ENCODE measurements at regions not wholly inside any gene's neighbourhood (a gene's known extent, or its start where the extent isn't known, plus 50 kb on each side); places are given as distances from the start of the nearest gene placed in this dataset.

DNA sequence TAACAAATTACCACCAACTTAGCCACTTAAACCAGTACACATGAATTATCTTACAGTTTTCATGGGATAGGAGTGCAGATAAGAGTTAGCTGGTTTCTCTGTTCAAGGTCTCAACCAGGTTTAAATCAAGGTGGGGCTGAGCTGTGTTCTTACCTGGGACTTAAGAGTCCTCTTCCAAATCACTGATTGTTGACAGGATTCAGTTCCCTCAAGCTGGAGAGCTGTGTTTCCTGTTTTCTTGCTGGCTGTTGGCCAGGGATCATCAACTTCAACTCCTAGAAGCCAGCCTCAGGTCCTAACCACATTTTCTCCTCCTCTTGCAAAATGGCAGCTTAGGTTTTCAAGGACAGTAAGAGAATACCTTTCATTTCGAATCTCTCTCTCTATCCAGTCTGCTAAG lies 123.8 kb upstream of the CHRM3 start:
- DNase-seq = no peak

DNA sequence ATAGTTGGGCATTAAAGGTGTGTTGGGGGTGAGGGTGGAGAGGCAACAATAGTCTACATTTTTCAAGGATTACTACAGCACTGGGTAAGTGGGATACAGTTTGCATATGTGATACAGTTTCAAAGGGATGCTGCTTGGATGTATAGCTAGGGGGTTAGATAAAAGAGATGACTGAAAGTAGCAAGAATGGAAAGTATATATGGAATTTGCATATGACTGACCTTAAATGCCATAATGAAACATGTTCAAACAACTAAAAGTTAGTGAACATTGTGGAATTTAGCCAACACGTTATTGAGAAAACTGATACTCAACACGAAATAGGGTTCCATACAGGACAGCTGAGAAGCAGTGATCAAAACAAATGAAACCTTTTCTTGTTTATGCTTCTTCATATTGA lies 124.8 kb upstream of the CHRM3 start:
- no peak for DNase-seq

DNA sequence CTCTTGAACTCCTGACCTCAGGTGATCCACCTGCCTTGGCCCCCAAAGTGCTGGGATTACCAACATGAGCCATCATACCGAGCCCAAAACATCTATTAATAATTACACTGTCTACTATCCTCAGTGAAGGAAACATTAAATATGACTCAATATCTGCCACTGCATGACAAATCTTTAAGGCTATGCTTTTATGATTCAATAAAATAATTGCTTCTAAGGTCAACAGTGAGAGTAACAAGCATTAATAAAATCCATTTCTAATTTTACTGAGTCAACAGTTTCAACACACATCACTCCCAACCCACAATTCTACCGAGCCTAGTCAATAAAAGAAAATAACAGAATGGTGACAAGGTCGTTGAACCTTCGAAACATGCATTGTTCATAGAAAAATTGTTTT lies 125.5 kb upstream of the CHRM3 start:
- DNase-seq = no peak

DNA sequence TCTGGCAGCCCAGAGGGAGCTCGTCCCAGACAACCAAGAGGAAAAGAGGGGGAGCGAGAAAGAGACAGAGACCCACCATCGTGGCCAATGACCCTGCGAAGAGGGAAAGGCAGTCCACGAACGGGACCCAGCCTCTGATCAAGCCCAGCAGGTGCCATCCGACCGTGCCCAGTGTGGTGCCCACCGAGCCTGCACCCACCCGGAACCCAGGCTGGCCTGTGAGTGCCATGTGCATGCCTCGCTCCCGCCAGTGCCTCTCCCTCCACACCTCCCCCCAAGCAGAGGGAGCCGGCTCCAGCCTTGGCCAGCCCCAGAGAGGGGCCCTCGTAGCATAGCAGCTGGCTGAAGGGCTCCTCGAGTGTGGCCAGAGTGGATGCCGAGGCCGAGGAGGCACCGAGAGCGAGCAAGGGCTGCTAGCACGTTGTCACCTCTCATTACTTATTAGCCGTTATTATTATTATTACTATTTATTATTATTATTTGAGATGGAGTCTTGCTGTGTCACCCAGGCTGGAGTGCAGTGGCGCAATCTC lies 130.7 kb upstream of the CHRM3 start:
- DNase-seq = no peak

DNA sequence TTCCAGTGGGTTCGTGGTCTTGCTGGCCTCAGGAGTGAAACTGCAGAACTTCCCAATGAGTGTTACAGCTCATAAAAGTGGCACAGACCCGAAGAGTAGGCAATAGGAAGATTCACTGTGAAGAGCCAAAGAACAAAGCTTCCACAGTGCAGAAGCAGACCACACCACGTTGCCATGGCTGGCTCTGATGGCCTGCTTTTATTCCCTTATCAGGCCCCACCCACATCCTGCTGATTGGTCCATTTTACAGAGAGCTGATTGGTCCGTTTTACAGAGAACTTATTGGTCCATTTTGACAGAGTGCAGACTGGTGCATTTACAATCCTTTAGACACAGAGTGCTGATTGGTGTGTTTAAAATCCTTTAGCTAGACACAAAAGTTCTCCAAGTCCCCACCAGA lies 131.4 kb upstream of the CHRM3 start:
- no peak for DNase-seq

DNA sequence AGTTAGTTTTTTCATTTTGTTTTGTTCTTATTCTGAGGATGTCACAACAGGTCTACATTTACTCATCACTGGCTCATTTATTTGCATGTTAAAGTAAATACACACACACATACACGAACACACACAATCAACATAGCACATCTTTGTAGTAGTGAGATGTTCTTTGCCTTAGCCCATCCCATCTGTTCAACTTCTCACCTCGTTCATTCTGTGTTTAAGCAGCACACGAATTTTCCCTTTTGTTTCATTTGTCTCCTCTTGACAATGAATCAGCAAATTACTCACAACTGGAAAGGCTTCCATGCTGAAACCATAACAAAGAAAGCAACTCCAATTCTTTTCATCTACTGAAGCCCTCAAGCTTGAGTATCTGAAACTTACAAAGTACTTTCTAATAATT lies 133.3 kb upstream of the CHRM3 start:
- no peak for DNase-seq

DNA sequence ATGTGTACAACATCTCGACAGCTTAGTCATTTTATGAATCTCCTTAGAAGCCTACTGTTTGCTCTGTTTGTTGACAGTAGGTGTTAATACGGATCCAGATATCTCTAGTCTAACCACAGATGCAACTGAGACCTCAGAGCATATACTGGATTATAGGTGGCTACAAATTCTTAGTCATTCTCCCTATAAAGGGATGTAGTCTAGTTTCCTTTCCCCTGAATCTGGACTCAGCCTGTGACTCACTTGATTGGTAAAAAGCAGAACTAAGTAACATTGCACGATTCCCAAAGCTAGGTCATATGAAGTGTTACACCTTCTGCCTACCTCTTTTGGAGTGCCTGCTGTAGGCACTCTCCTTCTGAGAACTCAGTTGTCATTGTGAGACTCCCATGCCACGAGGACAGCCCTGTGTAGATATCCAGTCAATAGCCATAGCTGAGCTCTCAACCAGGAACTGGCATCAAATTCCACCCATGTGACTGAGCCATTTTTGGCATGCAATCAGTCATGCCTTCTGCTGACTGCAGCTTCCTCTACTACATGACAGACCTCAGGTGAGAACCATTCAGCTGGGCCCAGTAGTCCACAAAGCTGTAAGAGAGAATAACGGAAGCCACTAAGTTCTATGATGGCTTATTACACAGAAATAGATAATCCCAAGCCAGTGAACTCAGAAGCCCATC lies 135.9 kb upstream of the CHRM3 start:
- DNase-seq = no peak

DNA sequence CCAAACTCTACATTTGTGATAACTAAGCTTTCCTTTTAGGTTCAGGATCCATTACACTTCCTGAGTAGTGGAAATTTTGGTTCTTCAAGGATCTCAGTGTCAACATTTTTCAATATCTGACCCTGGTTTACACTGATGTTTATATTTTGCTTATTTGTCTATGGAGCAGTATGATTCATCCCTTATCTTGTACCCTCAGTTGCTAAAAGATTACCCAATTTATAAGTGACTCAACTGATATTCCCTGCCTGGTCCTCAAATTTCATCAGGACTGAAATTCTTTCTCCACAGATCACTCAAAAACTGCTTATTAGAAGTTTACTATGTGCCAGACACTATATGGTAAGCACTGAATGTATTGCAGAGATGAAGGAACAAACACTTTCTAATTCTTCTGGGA lies 139.1 kb upstream of the CHRM3 start:
- no peak for DNase-seq

DNA sequence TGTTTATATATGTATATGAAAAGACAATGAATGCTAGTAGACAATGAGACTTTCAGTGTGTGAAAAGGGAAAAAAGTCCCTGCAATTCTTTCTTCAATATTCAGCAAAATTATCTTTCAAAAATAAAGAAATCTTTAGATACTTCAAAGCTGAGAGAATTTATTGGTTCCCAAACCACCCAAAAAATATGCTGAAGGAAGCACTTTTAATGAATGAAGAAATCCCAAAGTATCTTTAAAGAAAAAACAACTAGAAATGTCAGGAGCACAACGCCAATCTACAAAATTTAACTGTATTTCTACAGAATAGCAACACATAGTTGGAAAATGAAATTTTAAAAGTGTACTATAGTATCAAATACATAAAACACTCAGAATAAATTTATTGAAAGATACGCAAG lies 142.3 kb upstream of the CHRM3 start:
- DNase-seq = no peak

DNA sequence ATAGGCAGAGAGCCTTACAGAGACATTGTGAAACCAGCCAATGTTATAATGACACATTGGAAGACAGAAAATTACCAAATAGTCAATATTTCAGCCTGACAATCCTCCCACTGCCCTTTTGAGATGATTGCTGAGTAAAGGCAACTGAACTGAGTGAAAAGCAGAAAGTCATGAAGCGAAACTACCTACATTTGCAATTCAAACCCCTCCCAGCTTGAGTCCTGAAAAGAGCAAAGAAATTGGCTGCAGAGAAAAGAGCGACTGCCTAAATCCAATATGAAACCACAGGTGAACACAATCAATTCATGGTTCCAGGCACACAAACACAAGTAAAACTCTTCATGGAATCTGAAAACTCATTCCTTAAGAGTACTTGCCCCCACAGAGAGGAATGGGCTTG lies 143.4 kb upstream of the CHRM3 start:
- no peak for DNase-seq

DNA sequence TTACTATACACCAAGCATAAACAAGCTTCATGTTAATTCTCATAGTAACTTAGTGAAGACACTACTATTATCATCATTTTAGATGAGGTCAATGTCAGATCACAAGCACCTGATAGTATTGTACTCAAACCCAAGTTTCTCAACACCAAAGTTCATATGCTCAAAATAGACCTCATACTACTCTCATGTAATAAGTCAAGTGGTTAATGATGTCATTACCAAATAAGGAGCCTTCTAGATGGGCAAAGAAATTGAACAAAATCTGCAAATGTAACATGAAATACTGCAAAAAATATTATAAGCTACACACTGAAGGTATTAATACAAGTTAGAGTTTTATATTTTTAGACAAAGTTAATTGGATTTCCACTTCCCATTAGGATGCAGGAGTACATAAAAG lies 144.0 kb upstream of the CHRM3 start:
- no peak for DNase-seq

DNA sequence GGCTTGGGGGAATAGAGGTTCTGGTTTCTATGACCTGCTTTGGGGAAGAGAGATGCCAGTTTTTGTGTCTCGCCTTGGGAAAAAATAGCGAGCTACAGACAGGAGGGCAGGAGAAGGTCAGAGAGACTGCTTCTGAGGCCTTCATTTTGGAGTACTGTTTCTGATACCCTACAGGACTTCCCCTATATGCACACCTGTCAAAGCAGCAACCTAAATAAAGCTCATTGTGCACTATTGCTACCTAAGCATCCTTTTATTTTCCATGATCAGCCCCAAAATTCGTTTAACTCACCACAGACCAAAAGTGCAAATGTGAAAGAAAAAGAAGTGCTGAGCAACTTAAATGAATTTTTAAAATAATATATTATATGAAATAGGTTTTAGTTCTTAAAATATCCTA lies 145.6 kb upstream of the CHRM3 start:
- no peak for DNase-seq

DNA sequence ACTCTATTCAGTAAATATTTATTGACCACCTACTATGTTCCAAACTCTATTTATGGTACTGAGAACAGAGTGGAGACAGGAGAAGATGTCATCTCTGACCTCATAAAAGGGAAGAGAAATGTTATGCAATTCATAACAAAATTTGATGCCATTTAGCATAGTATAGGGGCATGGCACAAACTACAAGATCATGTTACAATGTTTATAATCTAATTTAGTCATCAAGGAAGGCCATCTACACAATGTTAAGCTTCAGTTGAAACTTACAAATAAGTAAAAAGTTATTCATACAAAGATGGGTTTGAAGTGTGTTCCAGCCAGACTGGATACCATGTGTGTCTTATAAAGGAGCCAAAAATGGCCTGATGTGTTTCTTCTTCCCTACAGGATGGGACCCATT lies 146.8 kb upstream of the CHRM3 start:
- DNase-seq = no peak

DNA sequence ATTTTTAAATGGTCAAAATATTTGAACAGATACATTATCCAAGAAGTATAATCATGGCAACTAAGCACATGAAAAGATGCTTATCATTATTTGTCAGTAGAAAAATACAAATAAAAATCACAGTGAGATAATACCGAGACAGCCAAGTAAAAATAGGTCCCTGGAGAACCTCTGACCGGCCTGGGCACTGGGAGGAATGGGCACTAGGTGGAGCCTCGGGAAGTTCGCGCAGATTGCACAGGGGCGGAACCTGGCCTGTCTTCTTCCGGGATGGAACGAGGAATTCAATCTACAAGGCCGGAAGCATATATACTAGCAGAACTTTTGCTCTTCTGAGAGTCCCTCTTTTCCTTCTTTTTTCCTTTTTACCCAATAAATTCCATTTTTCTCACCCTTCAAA lies 148.5 kb upstream of the CHRM3 start:
- no peak for DNase-seq

DNA sequence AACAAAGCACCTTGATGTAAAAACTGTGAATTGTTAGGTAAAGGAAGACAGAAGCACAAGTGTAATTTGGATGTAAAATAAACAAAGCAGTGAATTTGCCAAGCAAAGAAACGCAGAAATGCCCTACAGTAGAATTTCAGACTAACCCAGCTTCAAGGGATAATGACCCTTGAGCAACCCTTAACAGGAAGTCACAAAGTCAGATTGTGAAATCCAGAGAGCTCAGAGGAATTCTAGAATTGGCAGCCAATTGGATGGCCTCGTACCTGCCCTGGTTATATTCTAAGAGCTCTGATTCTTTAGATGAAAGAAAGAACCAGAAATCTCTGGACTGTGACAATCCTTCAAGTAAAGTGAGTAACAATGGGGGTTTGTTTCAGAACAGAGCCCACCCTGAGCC lies 152.7 kb upstream of the CHRM3 start:
- DNase-seq = no peak

DNA sequence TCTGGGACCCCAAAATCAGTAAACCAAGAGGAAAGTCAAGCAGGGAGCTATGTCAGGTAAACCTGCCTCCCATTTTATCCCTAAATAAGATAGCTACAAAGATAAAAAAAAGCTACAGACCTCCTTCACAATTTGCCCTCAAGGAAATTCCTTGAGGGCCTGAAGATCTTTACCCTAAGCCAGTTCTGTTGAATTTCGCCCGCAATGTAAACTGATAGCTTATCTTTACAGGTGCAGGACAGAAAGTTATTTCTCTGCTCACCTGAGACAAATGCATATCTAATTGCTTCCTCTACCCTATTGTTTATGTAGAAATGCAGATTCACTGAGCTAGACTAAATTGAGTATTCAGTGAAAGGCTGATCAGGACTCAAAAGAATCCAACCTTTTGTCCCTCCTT lies 153.4 kb upstream of the CHRM3 start:
- no peak for DNase-seq

DNA sequence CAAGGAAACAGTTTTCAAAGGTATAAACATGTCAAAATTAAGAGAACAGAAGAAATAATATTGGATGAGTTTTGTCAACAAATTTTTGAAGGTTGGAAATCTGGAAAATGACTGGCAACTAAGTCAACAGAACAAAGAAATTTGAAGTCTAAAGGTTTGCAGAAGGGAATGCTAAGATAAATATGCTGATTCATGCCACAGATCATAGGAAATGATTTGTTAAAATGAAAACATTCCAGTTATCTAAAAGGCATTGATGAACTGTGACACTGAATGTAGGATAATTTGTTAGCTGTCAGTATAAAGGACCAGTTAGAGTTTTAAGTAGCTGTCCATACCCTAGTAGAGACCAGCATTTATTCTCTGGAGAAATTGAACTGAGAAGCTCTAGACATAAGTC lies 157.9 kb upstream of the CHRM3 start:
- DNase-seq = no peak

DNA sequence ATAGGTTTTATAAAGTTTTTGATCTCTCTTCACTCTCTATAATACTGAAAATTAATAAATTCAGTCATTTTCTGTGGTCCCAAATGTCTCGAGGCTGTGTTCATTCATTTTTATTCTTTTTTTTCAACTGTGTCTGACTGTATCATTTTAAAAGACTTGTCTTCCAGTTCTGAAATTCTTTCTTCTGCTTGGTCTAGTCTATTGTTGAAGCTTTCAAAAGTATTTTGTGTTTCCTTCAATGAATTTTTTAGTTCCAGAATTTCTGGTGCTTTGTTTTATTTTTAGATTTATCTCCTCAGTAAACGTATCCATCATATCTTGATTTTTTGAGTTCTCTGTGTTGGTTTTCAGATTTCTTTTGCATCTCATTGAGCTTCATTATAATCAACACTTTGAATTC lies 161.0 kb upstream of the CHRM3 start:
- no peak for DNase-seq

DNA sequence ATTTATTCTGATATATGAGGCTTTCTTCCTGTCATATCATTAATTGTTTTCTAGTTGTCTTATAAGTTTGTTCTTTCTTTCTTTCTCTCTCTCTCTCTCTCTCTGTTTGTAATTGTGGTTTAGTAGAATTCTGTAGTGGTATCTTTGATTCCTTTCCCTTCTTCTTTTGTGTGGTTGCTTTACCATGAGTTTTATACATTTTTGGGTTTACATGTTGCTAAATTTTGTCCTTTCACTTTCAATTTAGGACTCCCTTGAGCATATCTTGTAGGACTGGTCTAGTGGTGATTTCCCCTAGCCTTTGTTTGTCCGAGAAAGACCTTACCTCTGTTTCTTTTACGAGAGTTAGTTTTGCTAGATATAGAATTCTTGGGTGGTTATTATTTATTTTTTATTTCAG lies 162.3 kb upstream of the CHRM3 start:
- no peak for DNase-seq

DNA sequence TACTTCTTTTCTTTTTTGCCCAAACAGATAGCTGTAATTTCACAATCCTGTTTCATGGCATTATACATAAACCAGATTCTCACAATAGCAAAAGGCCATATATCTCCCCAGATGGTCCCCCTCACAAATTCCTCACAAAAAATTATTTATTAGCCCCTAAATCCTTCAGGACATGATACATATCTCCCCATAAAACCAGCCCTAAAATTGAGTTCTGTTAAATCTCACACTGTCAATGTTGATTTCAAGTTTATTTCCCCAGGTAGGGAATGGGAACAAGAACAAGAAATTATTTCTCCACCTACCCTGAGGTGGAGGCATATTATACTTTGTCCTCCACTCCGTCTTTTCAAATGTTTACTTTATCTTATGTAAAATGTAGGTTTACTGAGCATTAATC lies 163.4 kb upstream of the CHRM3 start:
- no peak for DNase-seq

DNA sequence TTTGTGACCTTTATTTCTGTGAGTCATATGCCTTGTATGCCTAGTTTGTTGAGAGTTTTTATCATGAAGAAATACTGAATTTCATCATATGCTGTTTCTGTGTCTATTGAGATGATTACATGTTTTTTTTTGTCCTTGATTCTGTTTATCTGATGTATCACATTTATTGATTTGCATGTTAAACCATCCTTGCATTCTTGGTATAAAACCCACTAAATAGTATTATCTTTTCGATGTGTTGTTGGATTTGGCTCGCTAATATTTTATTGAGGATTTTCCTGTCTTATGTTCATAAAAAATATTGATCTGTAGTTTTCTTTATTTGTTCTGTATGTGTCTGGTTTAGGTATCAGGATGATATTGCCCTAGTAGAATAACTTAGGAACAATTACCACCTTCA lies 164.7 kb upstream of the CHRM3 start:
- DNase-seq = no peak

DNA sequence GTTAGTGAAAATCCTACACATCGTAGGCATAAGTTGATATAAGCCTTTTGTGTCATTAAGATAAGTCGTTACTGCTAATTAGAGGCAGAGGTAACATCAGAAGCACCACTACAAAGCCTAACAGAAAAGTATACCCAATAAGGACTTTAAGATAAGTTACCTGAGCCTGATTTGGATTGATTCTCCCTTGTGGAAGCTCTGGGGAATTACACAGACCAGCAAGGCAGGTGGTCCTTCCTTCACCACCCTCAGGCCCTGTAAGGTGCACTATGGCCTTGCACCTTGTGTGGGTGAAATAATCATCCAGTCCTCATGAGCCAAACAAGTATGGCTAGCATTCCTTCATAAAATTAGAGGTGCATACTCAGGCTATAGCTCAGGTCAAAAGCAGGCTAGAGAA lies 166.7 kb upstream of the CHRM3 start:
- no peak for DNase-seq

DNA sequence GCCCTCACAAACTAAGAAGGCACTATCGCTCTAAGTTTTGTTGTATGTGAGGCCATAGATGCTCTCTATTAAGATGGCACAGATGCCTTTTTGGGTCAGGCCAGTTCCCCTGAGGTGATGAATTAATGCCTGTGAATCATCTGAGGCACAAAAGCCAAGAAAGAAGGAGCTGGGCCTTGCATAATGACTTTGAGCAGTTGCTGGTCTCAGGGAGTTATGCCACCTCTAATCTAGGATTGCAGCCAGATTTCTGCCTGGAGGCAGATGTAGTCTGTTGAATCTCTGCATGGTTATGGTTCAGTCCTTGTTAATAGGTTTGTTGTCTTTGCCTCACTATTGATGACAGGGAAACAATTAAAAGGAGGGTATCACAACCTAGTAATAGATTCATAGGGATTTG lies 168.1 kb upstream of the CHRM3 start:
- no peak for DNase-seq

DNA sequence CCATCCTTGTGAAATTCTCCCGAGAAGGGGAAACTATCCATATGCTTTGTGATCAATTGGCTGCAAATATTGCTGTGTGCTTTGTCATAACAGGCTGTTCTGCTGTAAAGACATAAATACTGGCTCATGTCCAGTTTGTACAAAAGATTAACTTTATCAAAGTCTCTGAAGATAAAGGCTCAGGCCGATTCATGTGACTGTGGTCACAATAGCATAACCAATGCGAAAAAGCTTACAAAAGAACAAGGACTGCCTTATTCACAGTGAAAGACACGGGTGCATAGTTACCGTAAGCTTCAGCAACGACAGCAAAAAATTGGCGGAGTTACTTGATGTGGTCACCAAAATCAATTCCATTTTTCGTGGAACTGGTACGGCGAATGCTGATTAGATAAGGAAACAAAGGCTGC lies 173.6 kb upstream of the CHRM3 start:
- no peak for DNase-seq

DNA sequence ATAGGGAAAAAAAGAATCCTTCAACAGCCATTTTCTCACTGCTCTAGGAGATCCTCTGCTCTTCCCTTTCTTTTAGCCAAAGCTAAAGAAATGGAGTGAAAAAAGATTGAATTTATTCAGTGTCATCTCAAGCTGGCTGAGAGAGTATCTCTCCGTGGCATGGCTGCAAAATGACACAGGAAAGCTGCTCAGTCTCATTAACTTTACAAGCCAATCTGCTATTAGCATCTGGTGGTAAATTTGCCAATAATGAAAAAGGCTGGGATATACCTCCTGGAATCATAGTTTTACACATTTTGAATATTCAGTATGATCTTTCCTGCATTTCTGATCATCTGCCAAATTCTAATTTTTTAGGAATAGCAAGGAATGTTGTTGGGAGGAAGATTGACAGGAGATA lies 176.8 kb upstream of the CHRM3 start:
- no peak for DNase-seq

DNA sequence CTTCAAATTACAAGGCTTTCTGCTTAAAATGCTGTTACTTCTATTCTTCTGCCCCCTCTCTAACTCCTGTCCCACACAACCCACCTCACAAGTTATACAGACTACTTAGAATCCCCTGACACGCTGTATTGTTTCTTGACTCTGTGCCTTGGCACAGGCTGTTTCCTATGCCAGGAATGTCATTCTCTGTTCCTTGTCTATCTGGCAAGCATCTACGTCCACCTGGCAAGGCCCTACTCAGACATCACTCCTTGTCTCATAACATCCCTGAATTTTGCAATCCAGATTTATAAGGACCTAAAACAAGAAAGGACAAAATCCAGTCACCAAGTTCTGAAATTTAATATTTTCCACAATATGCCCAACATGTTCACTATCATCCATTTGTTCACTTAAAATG lies 182.0 kb upstream of the CHRM3 start:
- DNase-seq = no peak

Data from NCI-H1694 (cell line).